ENCODE measurements at regions not wholly inside any gene's neighbourhood (a gene's known extent, or its start where the extent isn't known, plus 50 kb on each side); places are given as distances from the start of the nearest gene placed in this dataset.

DNA sequence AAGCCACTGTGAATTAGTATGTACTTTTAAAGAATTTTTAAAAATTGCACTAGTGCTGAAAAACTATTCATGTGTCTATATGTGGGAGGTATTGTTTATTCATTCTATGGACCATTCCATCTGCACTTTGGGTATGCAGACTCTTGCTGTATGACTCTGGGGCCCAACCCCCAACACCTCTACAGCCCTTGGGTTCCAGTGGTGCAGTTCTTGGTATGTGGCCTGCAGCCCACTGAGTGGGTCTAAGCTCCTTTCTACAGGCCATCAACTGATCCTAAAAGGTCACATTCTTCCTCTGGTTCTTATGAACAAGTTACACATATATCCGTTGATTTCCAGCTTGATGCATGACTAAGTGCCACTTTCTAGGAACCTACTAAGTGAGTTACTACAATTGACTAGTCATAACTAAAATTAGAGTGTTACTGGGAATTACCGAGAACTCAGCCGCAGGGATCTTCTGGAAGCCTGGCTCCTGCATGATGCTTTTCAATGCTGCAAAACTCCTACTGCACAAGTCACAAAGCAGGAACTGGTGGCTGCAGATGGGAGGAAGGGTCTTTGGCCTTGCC lies 62.4 kb upstream of the MED13L start:
- DNase-seq (ENCODE audit: low spot score) (no peak), ATAC-seq (no peak), FAIRE-seq (no peak)
- in situ Hi-C loops (cut with HindIII; ENCODE audit: extremely low pct_ligation_motif_present, low pct_unique_long_range_greater_than_20kb) (no loop called here), intact Hi-C loops (cut with micrococcal nuclease; ENCODE audit: unreplicated experiment) (no loop called here)
- Histone ChIP-seq H3K9me3 (ENCODE audit: low read length) (no peaks in the 10 kb centered on the region), H2AFZ (ENCODE audit: low read length) (no peak overlapping the region), H3K4me2 (ENCODE audit: low read depth, low read length) (no peak overlapping the region), H3K4me1 (ENCODE audit: insufficient read depth, low read length) (no peaks in the 10 kb centered on the region), H3K27me3 (ENCODE audit: control insufficient read depth in 1 of 2, insufficient read depth in 2 of 2, low read length in 2 of 2) (no peaks in the 10 kb centered on the region), H4K20me1 (ENCODE audit: insufficient read depth, low read length) (no peaks in the 10 kb centered on the region), H3K9ac (ENCODE audit: insufficient read depth, low read depth, low read length) (no peak overlapping the region), H3K36me3 (replicated peaks in 1 of 2; ENCODE audit: control insufficient read depth in 1 of 2, insufficient read depth in 2 of 2, low read length in 2 of 2) (no peaks in the 10 kb centered on the region), H3K4me3 (replicated peaks in 1 of 3; ENCODE audit: insufficient read depth in 1 of 3, low read depth in 2 of 3, low read length in 3 of 3) (no peak overlapping the region), H3K79me2 (ENCODE audit: insufficient read depth, low read length) (no peaks in the 10 kb centered on the region), H3K27ac (ENCODE audit: extremely low read length, insufficient read depth, low read length) (no peak overlapping the region)
- 63% methylated on average over 3 of the region's 3 CpGs for WGBS (ENCODE audit: low lambda C conversion rate)
- ChIA-PET CTCF (ENCODE audit: low intra/inter-chr PET ratio, low total read pairs) (no interaction called here), POLR2A (no interaction called here)
- TF ChIP-seq ZSCAN31 (CRISPR knock-in tag; IDR thresholded peaks at IDR 0.05; ENCODE audit: low read depth): no peak
- TF ChIP-seq SP2 (CRISPR knock-in tag; IDR thresholded peaks at IDR 0.05): no peak
- TF ChIP-seq ZNF274 (CRISPR knock-in tag; IDR thresholded peaks at IDR 0.05): no peak
- TF ChIP-seq SALL1 (CRISPR knock-in tag; IDR thresholded peaks at IDR 0.05): no peak
- TF ChIP-seq HHEX (CRISPR knock-in tag; IDR thresholded peaks at IDR 0.05): no peak
- no peak for TF ChIP-seq ZNF572 (CRISPR knock-in tag; IDR thresholded peaks at IDR 0.05)
- TF ChIP-seq RNF2 (conservative IDR thresholded peaks at IDR 0.05; ENCODE audit: low read depth): no peak
- no peak for TF ChIP-seq CCAR2 (optimal IDR thresholded peaks at IDR 0.05; ENCODE audit: low read depth, low read length)
- no peak for TF ChIP-seq KAT7 (CRISPR knock-in tag; IDR thresholded peaks at IDR 0.05; ENCODE audit: borderline replicate concordance)
- no peak for TF ChIP-seq NCOA5 (CRISPR knock-in tag; IDR thresholded peaks at IDR 0.05)
- TF ChIP-seq CBX5 (CRISPR knock-in tag; IDR thresholded peaks at IDR 0.05; ENCODE audit: borderline replicate concordance): no peak
- TF ChIP-seq ZNF850 (CRISPR knock-in tag; conservative IDR thresholded peaks at IDR 0.05): no peak
- TF ChIP-seq TAF1 (CRISPR knock-in tag; IDR thresholded peaks at IDR 0.05): no peak
- TF ChIP-seq ZBTB4 (CRISPR knock-in tag; IDR thresholded peaks at IDR 0.05; ENCODE audit: borderline replicate concordance): no peak
- BruUV-seq (replicated peaks): no TSS peak
